HCT116 (cell line): ENCODE measurements at regions not wholly inside any gene's neighbourhood (a gene's known extent, or its start where the extent isn't known, plus 50 kb on each side); places are given as distances from the start of the nearest gene placed in this dataset.

ENCODE experiments used
- ATAC-seq: fragments of 200-7000 bp; cut with Tn5 transposase; 2 replicates; pipeline ENCODE4 v1.9.1; 2020; ENCODE audit warnings: mild to moderate bottlenecking, moderate library complexity
- BruUV-seq: library from RNA; stranded (reverse); fragments of 400-500 nt; replicated peaks from 2 replicates; lab custom pipeline; 2021; lab: Mats Ljungman, UMichigan
- CTCF ChIA-PET: fragments of 300-600 bp; sonication (Branson Sonifier 250); formaldehyde crosslinking; loops from one replicate; lab custom pipeline; 2021; ENCODE audit warnings: antibody characterized with exemption; lab: Charles Lee
- POLR2A ChIA-PET: fragments of 300-600, 350-600 bp; sonication (Branson Sonifier 250); formaldehyde crosslinking; loops from one replicate; lab custom pipeline; 2021; ENCODE audit warnings: antibody characterized with exemption; lab: Charles Lee
- RAD21 ChIA-PET, 2 experiments: fragments of 300-600 bp; sonication (Branson Sonifier 250); formaldehyde crosslinking; loops; one replicate each; lab custom pipeline; 2023; ENCODE audit warnings: low total read pairs in 2 of 2; ENCODE audit not compliant: uncharacterized antibody in 2 of 2, unreplicated experiment in 2 of 2, low non-redundant PET in 1 of 2; lab: Charles Lee
- DNase-seq: peaks from one replicate; pipeline ENCODE4 v3.0.0-alpha.2; 2010; ENCODE audit warnings: low read depth, low spot score
- H2AFZ ChIP-seq: fragments of 200-600 bp; shearing (Covaris generic), sonication (generic); 2 replicates; pipeline ENCODE4 v1.6.1; 2017; ENCODE audit warnings: low read depth, mixed run types, mixed read lengths, antibody characterized with exemption, low read length; ENCODE audit not compliant: poor library complexity, severe bottlenecking
- H3K27ac ChIP-seq: 2 replicates; pipeline ENCODE4 v1.5.1; 2012; ENCODE audit warnings: low read depth, low read length
- H3K27me3 ChIP-seq: fragments of 200-600 bp; sonication (generic); 2 replicates; pipeline ENCODE4 v1.6.1; 2016; ENCODE audit warnings: mixed run types, low read length, mixed read lengths; ENCODE audit not compliant: insufficient read depth
- H3K36me3 ChIP-seq, 2 experiments: fragments of 200-500 bp in 1 of 2; fragments of 200-600 bp in 1 of 2; sonication (Bioruptor generic) in 1 of 2; sonication (generic) in 1 of 2; 2 replicates each; pipeline versions ENCODE4 v1.5.1 to v1.6.1; 2014 to 2016; ENCODE audit warnings: low read length in 2 of 2, inconsistent platforms in 1 of 2, mixed read lengths in 1 of 2, mixed run types in 1 of 2; ENCODE audit not compliant: insufficient read depth in 2 of 2, control insufficient read depth in 1 of 2
- H3K4me1 ChIP-seq, 2 experiments: fragments of 200-600 bp in 1 of 2; sonication (generic) in 1 of 2; 2 replicates each; pipeline versions ENCODE4 v1.5.1 to v1.6.1; 2012 to 2017; ENCODE audit warnings: low read length in 2 of 2, inconsistent platforms in 1 of 2, mild to moderate bottlenecking in 1 of 2, mixed read lengths in 1 of 2, mixed run types in 1 of 2, moderate library complexity in 1 of 2; ENCODE audit not compliant: insufficient read depth in 2 of 2, control insufficient read depth in 1 of 2
- H3K4me2 ChIP-seq: fragments of 200-600 bp; sonication (generic); 2 replicates; pipeline ENCODE4 v1.6.1; 2017; ENCODE audit warnings: mixed run types, low read length, mixed read lengths
- H3K4me3 ChIP-seq, 2 experiments: fragments of 200-600 bp in 1 of 2; sonication (generic) in 1 of 2; replicated peaks in 1 of 2; 2 replicates each; pipeline ENCODE4 v1.5.1; 2011 to 2016; ENCODE audit warnings: low read length in 2 of 2, control low read depth in 1 of 2, low read depth in 1 of 2, mild to moderate bottlenecking in 1 of 2, mixed read lengths in 1 of 2, mixed run types in 1 of 2
- H3K79me2 ChIP-seq: fragments of 200-600 bp; sonication (generic); 2 replicates; pipeline ENCODE4 v1.6.1; 2017; ENCODE audit warnings: mild to moderate bottlenecking, mixed run types, low read length, moderate library complexity, mixed read lengths; ENCODE audit not compliant: insufficient read depth
- H3K9ac ChIP-seq: fragments of 200-600 bp; sonication (generic); 2 replicates; pipeline ENCODE4 v1.6.1; 2016; ENCODE audit warnings: low read length, mixed read lengths
- H3K9me2 ChIP-seq: fragments of 200-600 bp; sonication (generic), shearing (Covaris generic); 2 replicates; pipeline ENCODE4 v1.6.1; 2017; ENCODE audit warnings: mixed run types, mild to moderate bottlenecking, moderate library complexity; ENCODE audit not compliant: insufficient read depth
- H3K9me3 ChIP-seq, 2 experiments: fragments of 200-500 bp in 1 of 2; fragments of 200-600 bp in 1 of 2; sonication (Bioruptor generic) in 1 of 2; sonication (generic) in 1 of 2; 2 replicates each; pipeline ENCODE4 v1.6.1; 2014 to 2017; ENCODE audit warnings: low read length in 2 of 2, mixed read lengths in 2 of 2, inconsistent platforms in 1 of 2, low read depth in 1 of 2, mild to moderate bottlenecking in 1 of 2, mixed run types in 1 of 2, moderate library complexity in 1 of 2; ENCODE audit not compliant: control insufficient read depth in 1 of 2, insufficient read depth in 1 of 2
- H4K20me1 ChIP-seq: fragments of 200-600 bp; sonication (generic), shearing (Covaris generic); 2 replicates; pipeline ENCODE4 v1.6.1; 2017; ENCODE audit warnings: mixed run types, mild to moderate bottlenecking, moderate library complexity; ENCODE audit not compliant: insufficient read depth
- ATF3 ChIP-seq: IDR thresholded peaks from 2 replicates; pipeline ENCODE4 v1.6.1; 2012
- CBX3 ChIP-seq: IDR thresholded peaks from 2 replicates; pipeline ENCODE4 v1.6.1; 2012; ENCODE audit warnings: low read depth
- CEBPB ChIP-seq: IDR thresholded peaks from 2 replicates; pipeline ENCODE4 v1.6.1; 2012; ENCODE audit warnings: low read depth
- ELF1 ChIP-seq: IDR thresholded peaks from 2 replicates; pipeline ENCODE4 v1.6.1; 2012; ENCODE audit warnings: low read depth, borderline replicate concordance
- FOSL1 ChIP-seq: IDR thresholded peaks from 2 replicates; pipeline ENCODE4 v1.6.1; 2012; ENCODE audit warnings: low read depth
- MAX ChIP-seq: IDR thresholded peaks from 2 replicates; pipeline ENCODE4 v1.6.1; 2012
- RAD21 ChIP-seq: IDR thresholded peaks from 2 replicates; pipeline ENCODE4 v1.6.1; 2012; ENCODE audit warnings: low read depth, mild to moderate bottlenecking
- SIN3A ChIP-seq: IDR thresholded peaks from 2 replicates; pipeline ENCODE4 v1.6.1; 2012; ENCODE audit warnings: low read depth
- SRF ChIP-seq: IDR thresholded peaks from 2 replicates; pipeline ENCODE4 v1.6.1; 2012; ENCODE audit warnings: low read depth
- ZBTB33 ChIP-seq: IDR thresholded peaks from 2 replicates; pipeline ENCODE4 v1.6.1; 2011; ENCODE audit warnings: mild to moderate bottlenecking, low read length, moderate library complexity; ENCODE audit not compliant: insufficient replicate concordance; ENCODE audit errors: extremely low read depth
- intact Hi-C: fragments of 100-400 bp; cut with micrococcal nuclease; formaldehyde crosslinking; loops from 2 replicates; pipeline ENCODE4 v1.10.0; 2022

- no peaks in the 10 kb centered on the region for H3K9me2 ChIP-seq
- no peaks in the 10 kb centered on the region for H3K9me3 ChIP-seq
- TF ChIP-seq ATF3, result no peak
- no peak for TF ChIP-seq SIN3A
- no peak for TF ChIP-seq FOSL1
- no peak for TF ChIP-seq RAD21
- no peak for TF ChIP-seq CEBPB
- TF ChIP-seq ELF1, result no peak
- TF ChIP-seq SRF, result no peak
- no peak for TF ChIP-seq MAX
- TF ChIP-seq ZBTB33, result no peak
- no peak for TF ChIP-seq CBX3
- TF ChIP-seq, all 23 proteins: peak for 0
- Histone ChIP-seq H3K79me2 (no peaks in the 10 kb centered on the region), H3K36me3 (no peaks in the 10 kb centered on the region), H3K4me3 (no peak overlapping the region), H2AFZ (no peak overlapping the region), H3K4me2 (no peak overlapping the region), H4K20me1 (no peaks in the 10 kb centered on the region), H3K27me3 (no peaks in the 10 kb centered on the region), H3K4me1 (no peaks in the 10 kb centered on the region), H3K27ac (no peak overlapping the region), H3K9ac (no peak overlapping the region)
- DNase-seq (no peak), ATAC-seq (no peak)
- RAD21 ChIA-PET, result no interaction called here
- CTCF ChIA-PET, result no interaction called here
- intact Hi-C loops, result no loop called here
- POLR2A ChIA-PET, result no interaction called here
- no TSS peak for BruUV-seq
Measured at GRCh38 chr2:186984481-186984880, 135.5 kb upstream of the ZSWIM2 start.
